GM12864 (cell line): ENCODE measurements at regions not wholly inside any gene's neighbourhood (a gene's known extent, or its start where the extent isn't known, plus 50 kb on each side); places are given as distances from the start of the nearest gene placed in this dataset.
"Not testable (repeated sequence)": the region's sequence is repeated elsewhere in the genome, so short reads cannot be mapped to it uniquely, and the experiment has no call there.

Source experiments
- DNase-seq: peaks from one replicate; pipeline ENCODE4 v3.0.0-alpha.2; 2011; ENCODE audit warnings: low read depth
- H3K4me3 ChIP-seq: 2 replicates; pipeline ENCODE4 v1.5.1; 2011; ENCODE audit warnings: mild to moderate bottlenecking, low read depth, low read length, control low read depth
- CTCF ChIP-seq: IDR thresholded peaks from 2 replicates; pipeline ENCODE4 v1.5.1; 2011; ENCODE audit warnings: low read depth, mild to moderate bottlenecking, moderate library complexity, low read length, control low read depth, inconsistent platforms; ENCODE audit errors: missing control alignments

DNA sequence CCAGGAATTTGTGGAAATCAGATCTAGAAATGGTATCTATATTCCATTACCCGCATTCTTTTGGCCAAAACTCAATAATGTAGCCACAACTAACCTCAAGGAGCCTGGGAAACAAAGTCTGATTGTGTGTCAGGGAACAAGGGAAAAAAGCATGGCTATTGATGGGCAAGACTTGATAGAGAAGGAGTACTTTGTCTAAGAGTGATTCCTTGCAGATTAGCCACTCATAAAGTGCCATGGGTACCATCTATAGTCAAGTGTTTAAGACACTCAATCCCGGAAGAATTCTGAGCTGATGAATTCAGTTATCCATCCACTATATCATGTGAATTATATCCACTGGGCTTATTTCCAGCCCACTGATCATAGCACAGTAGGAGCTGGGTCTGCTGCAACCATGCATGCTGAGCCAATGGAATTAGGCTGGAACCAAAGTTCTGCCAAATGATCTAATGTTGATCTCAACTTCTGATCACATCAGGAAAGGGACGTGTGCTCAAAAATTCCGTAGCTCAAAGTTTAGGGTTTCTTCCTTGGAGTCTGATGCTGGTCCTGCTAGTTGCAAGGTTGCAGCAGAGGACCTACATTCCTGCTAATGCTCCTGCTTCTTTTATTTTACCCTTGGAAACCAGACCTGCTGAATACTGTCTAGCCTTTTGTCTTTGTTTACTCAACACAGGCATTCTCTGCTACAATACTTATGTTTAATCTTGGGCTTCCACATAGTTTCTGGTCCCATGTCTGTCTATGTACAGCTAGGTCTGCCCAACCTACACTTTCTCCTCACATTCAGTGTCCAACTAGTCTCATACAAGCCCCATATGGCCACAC, 629.7 kb downstream of the IRS1 start:
- TF ChIP-seq CTCF: no peak
- DNase-seq: no peak
- H3K4me3 ChIP-seq: no peak overlapping the region

DNA sequence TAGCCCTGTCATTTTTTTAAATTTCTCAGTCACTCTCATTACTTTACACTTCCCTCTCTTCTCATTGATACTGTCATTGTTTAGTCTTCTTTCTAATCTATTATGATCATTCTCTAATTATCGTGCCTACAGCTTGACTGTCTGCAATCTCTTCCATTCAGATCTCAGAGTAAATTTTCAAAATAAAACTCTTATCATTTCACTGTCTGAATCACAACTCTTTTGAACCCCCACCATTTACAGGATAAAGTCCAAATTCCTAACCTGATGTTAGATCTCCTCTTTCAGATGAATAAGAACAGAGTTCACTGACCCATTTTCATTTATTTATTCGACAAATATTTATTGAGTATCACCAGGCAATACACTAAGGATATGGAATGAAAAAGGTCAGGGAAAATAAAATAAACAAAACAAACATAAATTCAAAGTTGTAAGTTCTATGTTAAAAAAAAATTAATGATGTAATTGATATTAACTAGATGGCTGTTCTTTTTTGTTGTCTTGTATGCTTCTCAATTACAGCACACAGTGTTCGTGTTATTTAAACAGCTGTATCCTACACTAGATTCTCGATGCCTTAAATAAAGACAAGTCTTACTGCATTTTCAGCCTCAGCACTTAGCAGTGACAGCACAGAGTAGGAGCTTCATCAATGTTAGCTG, 631.0 kb downstream of the IRS1 start:
- no peak for DNase-seq
- no peak for TF ChIP-seq CTCF
- no peak overlapping the region for H3K4me3 ChIP-seq

- no peak for DNase-seq
- H3K4me3 ChIP-seq: no peak overlapping the region
- TF ChIP-seq CTCF: no peak
Observed at GRCh38 chr2:226164512-226164911, 635.1 kb downstream of the IRS1 start.

DNA sequence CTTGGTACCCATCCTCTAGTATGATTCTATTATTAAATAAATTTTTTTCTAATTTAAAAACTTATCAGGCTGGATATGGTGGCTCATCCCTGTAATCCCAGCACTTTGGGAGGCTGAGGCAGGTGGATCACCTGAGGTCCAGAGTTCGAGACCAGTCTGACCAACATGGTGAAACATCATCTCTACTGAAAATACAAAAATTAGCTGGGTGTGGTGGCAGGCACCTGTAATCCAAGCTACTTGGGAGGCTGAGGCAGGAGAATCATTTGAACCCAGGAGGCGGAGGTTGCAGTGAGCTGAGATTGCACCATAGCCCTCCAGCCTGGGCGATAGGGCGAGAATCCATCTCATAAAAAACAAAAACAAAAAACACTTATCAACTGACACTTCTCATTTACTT, 639.0 kb downstream of the IRS1 start:
- not testable (repeated sequence) for H3K4me3 ChIP-seq, DNase-seq

DNA sequence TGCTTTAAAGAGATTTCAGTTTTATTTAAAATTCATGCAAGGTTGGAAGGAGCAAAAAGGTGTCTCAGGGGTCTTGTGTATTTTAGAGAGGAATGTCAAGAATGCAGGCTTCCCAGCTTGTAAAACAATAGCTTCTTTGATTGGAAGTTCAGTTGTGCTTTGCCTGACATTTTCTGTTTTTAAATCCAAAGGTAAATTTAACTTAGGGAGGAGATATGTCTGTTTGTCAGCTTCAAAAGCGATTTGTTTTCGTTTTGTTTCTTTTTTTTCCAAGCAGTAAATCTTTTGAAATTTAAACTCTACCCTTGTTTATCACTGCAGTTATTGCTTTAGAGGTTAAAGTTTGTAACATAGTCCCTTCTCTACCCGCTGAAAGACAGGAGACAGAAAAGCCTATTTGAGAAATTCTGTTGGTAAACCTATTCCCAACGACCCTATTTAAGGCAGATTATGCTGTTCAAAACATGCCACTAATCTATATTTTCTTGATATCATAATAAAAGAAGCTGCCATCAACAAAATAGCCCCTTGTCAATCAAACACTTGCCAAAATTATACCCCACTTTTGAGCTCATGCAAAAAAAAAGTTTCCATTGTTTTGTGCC, 639.6 kb downstream of the IRS1 start:
- no peak for DNase-seq
- H3K4me3 ChIP-seq: no peak overlapping the region
- TF ChIP-seq CTCF: no peak

DNA sequence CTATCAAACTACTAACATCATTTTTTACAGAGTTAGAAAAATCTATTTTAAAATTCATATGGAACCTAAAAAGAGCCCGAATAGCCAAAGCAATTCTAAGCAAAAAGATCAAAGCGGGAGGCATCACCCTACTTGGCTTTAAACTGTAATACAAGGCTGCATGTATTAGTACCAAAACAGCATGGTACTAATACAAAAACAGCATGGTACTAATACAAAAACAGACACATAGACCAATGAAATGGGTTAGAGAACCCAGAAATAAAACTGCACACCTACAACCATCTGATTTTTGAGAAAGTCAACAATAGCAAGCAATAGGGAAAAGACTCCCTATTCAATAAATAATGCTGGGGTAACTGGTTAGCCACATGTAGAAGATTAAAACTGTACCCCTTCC, 640.7 kb downstream of the IRS1 start:
- H3K4me3 ChIP-seq: no peak overlapping the region
- DNase-seq: no peak
- TF ChIP-seq CTCF: no peak

DNA sequence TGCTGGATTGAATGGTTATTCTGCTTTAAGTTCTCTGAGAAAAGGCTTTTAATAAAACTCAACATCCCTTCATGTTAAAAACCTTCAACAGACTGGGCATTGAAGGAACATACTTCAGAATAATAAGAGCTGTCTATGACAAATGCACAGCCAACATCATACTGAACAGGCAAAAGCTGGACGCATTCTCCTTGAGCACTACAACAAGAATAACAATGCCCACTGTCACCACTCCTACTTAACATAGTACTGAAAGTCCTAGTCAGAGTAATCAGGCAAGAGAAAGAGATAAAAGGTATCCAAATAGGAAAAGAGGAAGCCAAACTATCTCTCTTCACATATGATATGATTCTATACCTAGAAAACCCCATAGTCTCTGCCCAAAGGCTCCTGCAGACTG, 641.4 kb downstream of the IRS1 start:
- H3K4me3 ChIP-seq: no peak overlapping the region
- DNase-seq: no peak
- TF ChIP-seq CTCF: no peak
